Adrenal gland (tissue), 5 donors: ENCODE measurements at regions not wholly inside any gene's neighbourhood (a gene's known extent, or its start where the extent isn't known, plus 50 kb on each side); places are given as distances from the start of the nearest gene placed in this dataset.

Source experiments
- CTCF ChIP-seq, 6 experiments: fragments of 450-650 bp in 4 of 6; fragments of 200-600 bp in 2 of 6; sonication (generic) in 1 of 6; IDR thresholded peaks; 1 replicate in 5 of 6; 2 replicates in 1 of 6; pipeline versions ENCODE4 v1.5.1 to v1.8.0; 2016 to 2021; ENCODE audit warnings: antibody characterized with exemption in 6 of 6, mild to moderate bottlenecking in 2 of 6, moderate library complexity in 1 of 6
- POLR2A ChIP-seq, 2 donors: fragments of 450-650 bp; IDR thresholded peaks; one replicate each; pipeline ENCODE4 v1.6.1; 2017; ENCODE audit warnings: antibody characterized with exemption in 2 of 2, mild to moderate bottlenecking in 2 of 2, moderate library complexity in 1 of 2
- donor health status: DM: no; HTN: no; CAD: no.

- TF ChIP-seq CTCF (IDR thresholded peaks at IDR 0.05), result no peak
- TF ChIP-seq POLR2A (IDR thresholded peaks at IDR 0.05), result no peak
Observed at GRCh38 chr17:79214940-79215604, 140.4 kb downstream of the ENGASE start.
